Neural cell (in vitro differentiated cells): ENCODE measurements at regions not wholly inside any gene's neighbourhood (a gene's known extent, or its start where the extent isn't known, plus 50 kb on each side); places are given as distances from the start of the nearest gene placed in this dataset.

Source experiments
- H2AFZ ChIP-seq: fragments of 200-600, 300-800 bp; sonication (generic), shearing (Covaris generic); 2 replicates; pipeline ENCODE4 v1.6.0; 2014; ENCODE audit warnings: low read depth, mild to moderate bottlenecking, antibody characterized with exemption, low read length, moderate library complexity
- H3F3A ChIP-seq: fragments of 200-600 bp; shearing (Covaris generic); 2 replicates; pipeline ENCODE4 v1.6.1; 2016; ENCODE audit warnings: mild to moderate bottlenecking, moderate library complexity, mixed read lengths, antibody characterized with exemption, low read length; ENCODE audit not compliant: insufficient read depth, poor library complexity, severe bottlenecking
- H3K27ac ChIP-seq: fragments of 200-600, 300-800 bp; sonication (generic), shearing (Covaris generic); 2 replicates; pipeline ENCODE4 v1.5.1; 2014; ENCODE audit warnings: mild to moderate bottlenecking, low read length, moderate library complexity
- H3K27me3 ChIP-seq: fragments of 300-800, 200-600 bp; sonication (generic), shearing (Covaris generic); 2 replicates; pipeline ENCODE4 v1.6.0; 2014; ENCODE audit warnings: mild to moderate bottlenecking, low read depth, low read length, moderate library complexity; ENCODE audit not compliant: insufficient read depth
- H3K36me3 ChIP-seq: fragments of 300-800, 200-600 bp; sonication (generic), shearing (Covaris generic); 2 replicates; pipeline ENCODE4 v1.5.1; 2014; ENCODE audit warnings: mild to moderate bottlenecking, antibody characterized with exemption, low read length, moderate library complexity; ENCODE audit not compliant: insufficient read depth
- H3K4me2 ChIP-seq: fragments of 300-800, 200-600 bp; sonication (generic), shearing (Covaris generic); 2 replicates; pipeline ENCODE4 v1.6.0; 2014; ENCODE audit warnings: mild to moderate bottlenecking, low read length
- H3K4me3 ChIP-seq: fragments of 300-800, 200-600 bp; sonication (generic), shearing (Covaris generic); 2 replicates; pipeline ENCODE4 v1.5.1; 2014; ENCODE audit warnings: mild to moderate bottlenecking, low read length, moderate library complexity
- H3K79me2 ChIP-seq: fragments of 200-600 bp; shearing (Covaris generic); replicated peaks from 2 replicates; pipeline ENCODE4 v1.6.0; 2014; ENCODE audit warnings: mild to moderate bottlenecking, low read length, moderate library complexity; ENCODE audit not compliant: insufficient read depth
- H3K9ac ChIP-seq: fragments of 300-800, 200-600 bp; sonication (generic), shearing (Covaris generic); 2 replicates; pipeline ENCODE4 v1.6.1; 2016; ENCODE audit warnings: mild to moderate bottlenecking, low read length, mixed read lengths
- H3K9me2 ChIP-seq: fragments of 200-600 bp; shearing (Covaris generic); 2 replicates; pipeline ENCODE4 v1.6.1; 2016; ENCODE audit warnings: mild to moderate bottlenecking, low read length, mixed read lengths; ENCODE audit not compliant: insufficient read depth
- H3K9me3 ChIP-seq: fragments of 200-600, 300-800 bp; sonication (generic), shearing (Covaris generic); 2 replicates; pipeline ENCODE4 v1.6.1; 2016; ENCODE audit warnings: mild to moderate bottlenecking, mixed run types, low read length, moderate library complexity, mixed read lengths
- H4K20me1 ChIP-seq: fragments of 200-600 bp; shearing (Covaris generic); 2 replicates; pipeline ENCODE4 v1.6.1; 2016; ENCODE audit warnings: mild to moderate bottlenecking, mixed run types; ENCODE audit not compliant: insufficient read depth
- EP300 ChIP-seq: fragments of 450-650 bp; conservative IDR thresholded peaks from 2 replicates; pipeline ENCODE4 v1.6.1; 2014; ENCODE audit warnings: antibody characterized with exemption, mild to moderate bottlenecking, moderate library complexity; ENCODE audit not compliant: poor library complexity, severe bottlenecking
- EZH2 ChIP-seq: fragments of 200-600, 300-800 bp; shearing (Covaris generic), sonication (generic); IDR thresholded peaks from 2 replicates; pipeline ENCODE4 v1.6.1; 2014; ENCODE audit warnings: antibody characterized with exemption, low read length, borderline replicate concordance, mild to moderate bottlenecking; ENCODE audit not compliant: insufficient read depth, poor library complexity, severe bottlenecking
- MXI1 ChIP-seq: fragments of 450-650 bp; conservative IDR thresholded peaks from 2 replicates; pipeline ENCODE4 v1.6.1; 2014; ENCODE audit warnings: antibody characterized with exemption, mild to moderate bottlenecking; ENCODE audit not compliant: poor library complexity, severe bottlenecking
- POLR2AphosphoS5 ChIP-seq: IDR thresholded peaks from 2 replicates; pipeline ENCODE4 v1.6.1; 2012
- RAD21 ChIP-seq: fragments of 450-650 bp; conservative IDR thresholded peaks from 2 replicates; pipeline ENCODE4 v1.6.1; 2014; ENCODE audit warnings: antibody characterized with exemption, mild to moderate bottlenecking, moderate library complexity
- SMC3 ChIP-seq: fragments of 450-650 bp; conservative IDR thresholded peaks from 2 replicates; pipeline ENCODE4 v1.6.1; 2014; ENCODE audit warnings: antibody characterized with exemption, mild to moderate bottlenecking, moderate library complexity; ENCODE audit not compliant: poor library complexity
- TAF1 ChIP-seq: IDR thresholded peaks from 2 replicates; pipeline ENCODE4 v1.6.1; 2012; ENCODE audit warnings: low read depth
- TF ChIP-seq, protein P1 (sequence below): IDR thresholded peaks from 2 replicates; pipeline ENCODE4 v1.6.1; 2012; ENCODE audit warnings: borderline replicate concordance
- TF ChIP-seq, protein P2 (sequence below): fragments of 450-650 bp; IDR thresholded peaks from 2 replicates; pipeline ENCODE4 v1.5.1; 2014; ENCODE audit warnings: antibody characterized with exemption, mild to moderate bottlenecking, moderate library complexity; ENCODE audit not compliant: poor library complexity, severe bottlenecking

DNA sequence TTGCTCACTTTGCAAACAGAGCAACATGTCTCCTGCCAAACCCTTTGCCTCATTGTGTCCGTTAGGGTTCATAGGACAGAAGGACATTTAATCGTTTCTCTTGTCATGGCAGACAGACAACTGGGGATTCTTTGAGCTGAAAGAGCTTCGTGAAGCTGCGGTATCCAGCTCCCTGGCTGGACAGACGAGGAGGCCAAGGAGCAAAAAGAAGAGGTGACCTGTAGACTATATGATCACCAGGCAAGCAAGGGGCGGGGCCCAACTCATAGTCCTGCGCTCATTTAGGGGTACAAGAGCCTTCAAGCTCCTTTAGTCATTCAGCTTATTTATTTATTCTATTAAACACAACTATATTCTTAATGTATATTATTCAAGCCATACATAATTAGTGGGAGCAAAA, 66.8 kb upstream of the VRK1 start:
- H4K20me1 ChIP-seq: no peaks in the 10 kb centered on the region
- H3K4me2 ChIP-seq: no peak overlapping the region
- H3K9ac ChIP-seq: no peak overlapping the region
- H3K79me2 ChIP-seq: no peaks in the 10 kb centered on the region
- H3K9me2 ChIP-seq: no peaks in the 10 kb centered on the region
- no peaks in the 10 kb centered on the region for H3K9me3 ChIP-seq
- TF ChIP-seq EP300 (no peak), TAF1 (no peak), SMC3 (no peak), RAD21 (no peak), POLR2AphosphoS5 (no peak), MXI1 (no peak)
- TF ChIP-seq, protein P1, sequence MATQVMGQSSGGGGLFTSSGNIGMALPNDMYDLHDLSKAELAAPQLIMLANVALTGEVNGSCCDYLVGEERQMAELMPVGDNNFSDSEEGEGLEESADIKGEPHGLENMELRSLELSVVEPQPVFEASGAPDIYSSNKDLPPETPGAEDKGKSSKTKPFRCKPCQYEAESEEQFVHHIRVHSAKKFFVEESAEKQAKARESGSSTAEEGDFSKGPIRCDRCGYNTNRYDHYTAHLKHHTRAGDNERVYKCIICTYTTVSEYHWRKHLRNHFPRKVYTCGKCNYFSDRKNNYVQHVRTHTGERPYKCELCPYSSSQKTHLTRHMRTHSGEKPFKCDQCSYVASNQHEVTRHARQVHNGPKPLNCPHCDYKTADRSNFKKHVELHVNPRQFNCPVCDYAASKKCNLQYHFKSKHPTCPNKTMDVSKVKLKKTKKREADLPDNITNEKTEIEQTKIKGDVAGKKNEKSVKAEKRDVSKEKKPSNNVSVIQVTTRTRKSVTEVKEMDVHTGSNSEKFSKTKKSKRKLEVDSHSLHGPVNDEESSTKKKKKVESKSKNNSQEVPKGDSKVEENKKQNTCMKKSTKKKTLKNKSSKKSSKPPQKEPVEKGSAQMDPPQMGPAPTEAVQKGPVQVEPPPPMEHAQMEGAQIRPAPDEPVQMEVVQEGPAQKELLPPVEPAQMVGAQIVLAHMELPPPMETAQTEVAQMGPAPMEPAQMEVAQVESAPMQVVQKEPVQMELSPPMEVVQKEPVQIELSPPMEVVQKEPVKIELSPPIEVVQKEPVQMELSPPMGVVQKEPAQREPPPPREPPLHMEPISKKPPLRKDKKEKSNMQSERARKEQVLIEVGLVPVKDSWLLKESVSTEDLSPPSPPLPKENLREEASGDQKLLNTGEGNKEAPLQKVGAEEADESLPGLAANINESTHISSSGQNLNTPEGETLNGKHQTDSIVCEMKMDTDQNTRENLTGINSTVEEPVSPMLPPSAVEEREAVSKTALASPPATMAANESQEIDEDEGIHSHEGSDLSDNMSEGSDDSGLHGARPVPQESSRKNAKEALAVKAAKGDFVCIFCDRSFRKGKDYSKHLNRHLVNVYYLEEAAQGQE: no peak
- TF ChIP-seq, protein P2, sequence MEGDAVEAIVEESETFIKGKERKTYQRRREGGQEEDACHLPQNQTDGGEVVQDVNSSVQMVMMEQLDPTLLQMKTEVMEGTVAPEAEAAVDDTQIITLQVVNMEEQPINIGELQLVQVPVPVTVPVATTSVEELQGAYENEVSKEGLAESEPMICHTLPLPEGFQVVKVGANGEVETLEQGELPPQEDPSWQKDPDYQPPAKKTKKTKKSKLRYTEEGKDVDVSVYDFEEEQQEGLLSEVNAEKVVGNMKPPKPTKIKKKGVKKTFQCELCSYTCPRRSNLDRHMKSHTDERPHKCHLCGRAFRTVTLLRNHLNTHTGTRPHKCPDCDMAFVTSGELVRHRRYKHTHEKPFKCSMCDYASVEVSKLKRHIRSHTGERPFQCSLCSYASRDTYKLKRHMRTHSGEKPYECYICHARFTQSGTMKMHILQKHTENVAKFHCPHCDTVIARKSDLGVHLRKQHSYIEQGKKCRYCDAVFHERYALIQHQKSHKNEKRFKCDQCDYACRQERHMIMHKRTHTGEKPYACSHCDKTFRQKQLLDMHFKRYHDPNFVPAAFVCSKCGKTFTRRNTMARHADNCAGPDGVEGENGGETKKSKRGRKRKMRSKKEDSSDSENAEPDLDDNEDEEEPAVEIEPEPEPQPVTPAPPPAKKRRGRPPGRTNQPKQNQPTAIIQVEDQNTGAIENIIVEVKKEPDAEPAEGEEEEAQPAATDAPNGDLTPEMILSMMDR: no peak
- H3K27ac ChIP-seq: no peak overlapping the region
- no peaks in the 10 kb centered on the region for H3K36me3 ChIP-seq
- H3F3A ChIP-seq: no peaks in the 10 kb centered on the region
- no peak overlapping the region for H2AFZ ChIP-seq
- H3K4me3 ChIP-seq: no peak overlapping the region
- no peaks in the 10 kb centered on the region for H3K27me3 ChIP-seq

DNA sequence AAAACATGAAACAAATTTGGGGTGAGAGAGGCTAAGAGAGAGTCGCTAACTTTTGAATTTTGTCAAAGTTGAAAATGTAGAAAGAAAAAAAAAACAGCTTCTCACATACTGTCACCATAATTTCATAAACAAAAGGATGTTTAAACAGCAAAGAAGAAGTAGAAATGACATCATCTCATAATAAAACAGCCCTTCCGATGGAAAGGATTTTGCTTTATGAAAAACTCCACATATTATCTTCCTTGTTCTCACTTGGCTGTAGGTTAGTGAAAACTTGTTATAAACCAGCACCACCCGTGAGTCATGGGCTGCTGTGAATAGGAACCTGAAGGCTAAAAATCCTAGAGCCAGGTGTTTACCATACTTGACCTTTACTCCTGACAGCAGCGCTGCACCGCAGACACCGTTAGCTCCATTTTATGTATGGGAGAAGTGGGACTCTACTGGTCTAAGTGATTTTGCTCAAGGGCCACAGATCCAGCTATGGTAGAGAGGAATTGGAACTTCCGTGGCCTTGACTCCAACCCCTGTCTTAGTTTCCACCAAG, 63.0 kb upstream of the VRK1 start:
- TF ChIP-seq RAD21 (no peak), EP300 (no peak), TAF1 (no peak), POLR2AphosphoS5 (no peak), SMC3 (no peak), MXI1 (no peak), EZH2 (no peak)
- TF ChIP-seq, protein P2: no peak
- TF ChIP-seq, protein P1: no peak

More for the DNA sequence above, 63.0 kb upstream of the VRK1 start:
- H3K4me3 ChIP-seq: no peak overlapping the region
- no peak overlapping the region for H3K4me2 ChIP-seq
- H3K79me2 ChIP-seq: no peaks in the 10 kb centered on the region
- H4K20me1 ChIP-seq: no peaks in the 10 kb centered on the region
- H3K9me3 ChIP-seq: no peaks in the 10 kb centered on the region
- H2AFZ ChIP-seq: no peak overlapping the region
- no peaks in the 10 kb centered on the region for H3F3A ChIP-seq
- H3K27ac ChIP-seq: no peak overlapping the region
- no peak overlapping the region for H3K9ac ChIP-seq
- H3K36me3 ChIP-seq: no peaks in the 10 kb centered on the region
- H3K9me2 ChIP-seq: no peaks in the 10 kb centered on the region
- no peaks in the 10 kb centered on the region for H3K27me3 ChIP-seq
